CD14-positive monocyte (primary cell): ENCODE measurements at regions not wholly inside any gene's neighbourhood (a gene's known extent, or its start where the extent isn't known, plus 50 kb on each side); places are given as distances from the start of the nearest gene placed in this dataset.

Experiments
- DNase-seq, 3 donors: peaks; one replicate each; pipeline ENCODE4 v3.0.0-alpha.2; 2011 to 2022
- H2AFZ ChIP-seq: 2 replicates; pipeline ENCODE4 v1.6.0; 2012; ENCODE audit warnings: mild to moderate bottlenecking, low read depth, low read length, inconsistent platforms; ENCODE audit not compliant: insufficient read depth, poor library complexity, severe bottlenecking
- H3K27ac ChIP-seq, 2 donors: 1 replicate in 1 of 2; 2 replicates in 1 of 2; pipeline ENCODE4 v1.5.1; 2012 to 2013; ENCODE audit warnings: low read length in 2 of 2, control low read depth in 1 of 2, inconsistent platforms in 1 of 2, low read depth in 1 of 2, mild to moderate bottlenecking in 1 of 2
- H3K27me3 ChIP-seq, 2 donors: one replicate each; pipeline versions ENCODE4 v1.6.0 to v1.6.1; 2011 to 2013; ENCODE audit warnings: low read length in 2 of 2; ENCODE audit not compliant: control insufficient read depth in 2 of 2, insufficient read depth in 2 of 2
- H3K36me3 ChIP-seq, 2 donors: replicated peaks in 1 of 2; 1 replicate in 1 of 2; 2 replicates in 1 of 2; pipeline versions ENCODE4 v1.5.1 to v1.6.1; 2012 to 2013; ENCODE audit warnings: low read length in 2 of 2, control low read depth in 1 of 2, inconsistent platforms in 1 of 2, mild to moderate bottlenecking in 1 of 2; ENCODE audit not compliant: insufficient read depth in 2 of 2, control insufficient read depth in 1 of 2
- H3K4me1 ChIP-seq, 2 donors: 1 replicate in 1 of 2; 2 replicates in 1 of 2; pipeline versions ENCODE4 v1.5.1 to v1.6.1; 2012 to 2013; ENCODE audit warnings: low read length in 2 of 2, control low read depth in 1 of 2, inconsistent platforms in 1 of 2, mild to moderate bottlenecking in 1 of 2, moderate library complexity in 1 of 2; ENCODE audit not compliant: insufficient read depth in 2 of 2, control insufficient read depth in 1 of 2
- H3K4me2 ChIP-seq: replicated peaks from 2 replicates; pipeline ENCODE3; 2012; ENCODE audit warnings: low read length, moderate library complexity, mild to moderate bottlenecking; ENCODE audit not compliant: poor library complexity, severe bottlenecking; ENCODE audit errors: extremely low read depth
- H3K4me3 ChIP-seq, 3 experiments: fragments of 200-600 bp in 1 of 3; sonication (generic) in 1 of 3; replicated peaks in 1 of 3; 1 replicate in 2 of 3; 2 replicates in 1 of 3; pipeline ENCODE4 v1.5.1; 2011 to 2013; ENCODE audit warnings: low read length in 3 of 3, mild to moderate bottlenecking in 3 of 3, control low read depth in 2 of 3, low read depth in 2 of 3, inconsistent platforms in 1 of 3, moderate library complexity in 1 of 3
- H3K79me2 ChIP-seq: 2 replicates; pipeline ENCODE4 v1.6.0; 2012; ENCODE audit warnings: mild to moderate bottlenecking, control low read depth, inconsistent platforms, low read length, moderate library complexity; ENCODE audit not compliant: insufficient read depth
- H3K9ac ChIP-seq: 2 replicates; pipeline ENCODE4 v1.6.0; 2017; ENCODE audit warnings: low read length, mild to moderate bottlenecking; ENCODE audit not compliant: insufficient read depth, poor library complexity, severe bottlenecking
- H3K9me3 ChIP-seq, 2 donors: replicated peaks in 1 of 2; 1 replicate in 1 of 2; 2 replicates in 1 of 2; pipeline versions ENCODE4 v1.5.1 to v1.6.1; 2012 to 2013; ENCODE audit warnings: low read length in 2 of 2, control low read depth in 1 of 2; ENCODE audit not compliant: control insufficient read depth in 1 of 2, insufficient read depth in 1 of 2
- H4K20me1 ChIP-seq: 2 replicates; pipeline ENCODE4 v1.6.0; 2012; ENCODE audit warnings: mild to moderate bottlenecking, low read length, control low read depth, moderate library complexity; ENCODE audit not compliant: insufficient read depth
- H3K27ac Mint-ChIP-seq, 7 donors: one replicate each; pipeline ENCODE4 v1.8.0; 2020; ENCODE audit warnings: mild to moderate bottlenecking in 7 of 7, mixed read lengths in 7 of 7, moderate library complexity in 6 of 7, inconsistent platforms in 2 of 7
- H3K27me3 Mint-ChIP-seq, 3 donors: one replicate each; pipeline ENCODE4 v1.8.0; 2021 to 2022; ENCODE audit warnings: low read depth in 3 of 3, mild to moderate bottlenecking in 3 of 3, mixed read lengths in 3 of 3, moderate library complexity in 3 of 3, inconsistent platforms in 1 of 3
- H3K36me3 Mint-ChIP-seq, 2 donors: one replicate each; pipeline ENCODE4 v1.8.0; 2020; ENCODE audit warnings: mixed read lengths in 2 of 2, inconsistent platforms in 1 of 2, mild to moderate bottlenecking in 1 of 2
- H3K4me1 Mint-ChIP-seq: one replicate; pipeline ENCODE4 v1.8.0; 2020; ENCODE audit warnings: mild to moderate bottlenecking, mixed read lengths
- H3K4me3 Mint-ChIP-seq, 2 donors: one replicate each; pipeline ENCODE4 v1.8.0; 2020; ENCODE audit warnings: mild to moderate bottlenecking in 2 of 2, mixed read lengths in 2 of 2, moderate library complexity in 1 of 2
- H3K9me3 Mint-ChIP-seq, 7 donors: one replicate each; pipeline ENCODE4 v1.8.0; 2020 to 2022; ENCODE audit warnings: mixed read lengths in 7 of 7, mild to moderate bottlenecking in 6 of 7, moderate library complexity in 6 of 7, inconsistent platforms in 2 of 7
- WGBS: methylation state at CpG from one replicate; pipeline ENCODE4 v1.1.5; 2013; ENCODE audit warnings: missing lambda C conversion rate; ENCODE audit not compliant: insufficient coverage; 5-methylcytosine and 5-hydroxymethylcytosine counted together
- intact Hi-C, 2 donors: fragments of 100-400 bp; cut with micrococcal nuclease; formaldehyde crosslinking; loops; one replicate each; pipeline versions ENCODE4 v1.15.0 to v1.15.1; 2023
- TF ChIP-seq, protein P1 (sequence below): fragments of 200-600 bp; IDR thresholded peaks from one replicate; pipeline ENCODE4 v1.8.0; 2022; ENCODE audit warnings: antibody characterized with exemption, mild to moderate bottlenecking

- no peak overlapping the region for H2AFZ ChIP-seq
- no peaks in the 10 kb centered on the region for H4K20me1 ChIP-seq
- H3K9ac ChIP-seq = no peak overlapping the region
- TF ChIP-seq, protein P1, sequence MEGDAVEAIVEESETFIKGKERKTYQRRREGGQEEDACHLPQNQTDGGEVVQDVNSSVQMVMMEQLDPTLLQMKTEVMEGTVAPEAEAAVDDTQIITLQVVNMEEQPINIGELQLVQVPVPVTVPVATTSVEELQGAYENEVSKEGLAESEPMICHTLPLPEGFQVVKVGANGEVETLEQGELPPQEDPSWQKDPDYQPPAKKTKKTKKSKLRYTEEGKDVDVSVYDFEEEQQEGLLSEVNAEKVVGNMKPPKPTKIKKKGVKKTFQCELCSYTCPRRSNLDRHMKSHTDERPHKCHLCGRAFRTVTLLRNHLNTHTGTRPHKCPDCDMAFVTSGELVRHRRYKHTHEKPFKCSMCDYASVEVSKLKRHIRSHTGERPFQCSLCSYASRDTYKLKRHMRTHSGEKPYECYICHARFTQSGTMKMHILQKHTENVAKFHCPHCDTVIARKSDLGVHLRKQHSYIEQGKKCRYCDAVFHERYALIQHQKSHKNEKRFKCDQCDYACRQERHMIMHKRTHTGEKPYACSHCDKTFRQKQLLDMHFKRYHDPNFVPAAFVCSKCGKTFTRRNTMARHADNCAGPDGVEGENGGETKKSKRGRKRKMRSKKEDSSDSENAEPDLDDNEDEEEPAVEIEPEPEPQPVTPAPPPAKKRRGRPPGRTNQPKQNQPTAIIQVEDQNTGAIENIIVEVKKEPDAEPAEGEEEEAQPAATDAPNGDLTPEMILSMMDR = no peak
- no peaks in the 10 kb centered on the region for H3K4me1 ChIP-seq
- Mint-ChIP-seq H3K9me3 (peaks cover 0 to 12% (median 2%) of the 10 kb centered on the region in 7 donors), H3K27me3 (peaks cover 0 to 2% (median 2%) of the 10 kb centered on the region in 3 donors), H3K36me3 (no peaks in the 10 kb centered on the region), H3K4me1 (no peaks in the 10 kb centered on the region), H3K4me3 (no peak overlapping the region), H3K27ac (no peak overlapping the region)
- no peaks in the 10 kb centered on the region for H3K79me2 ChIP-seq
- WGBS = no CpG with 5 or more reads among the region's 3 CpGs
- no peak overlapping the region for H3K4me2 ChIP-seq
- H3K36me3 ChIP-seq = no peaks in the 10 kb centered on the region
- intact Hi-C loops = no loop called here
- no peaks in the 10 kb centered on the region for H3K27me3 ChIP-seq
- no peak overlapping the region for H3K4me3 ChIP-seq
- H3K27ac ChIP-seq = no peak overlapping the region
- DNase-seq = no peak
- H3K9me3 ChIP-seq = peaks cover 0 to 4% of the 10 kb centered on the region in 2 donors
Observed at GRCh38 chr5:4158750-4159447, 563.3 kb downstream of the IRX1 start.

DNA sequence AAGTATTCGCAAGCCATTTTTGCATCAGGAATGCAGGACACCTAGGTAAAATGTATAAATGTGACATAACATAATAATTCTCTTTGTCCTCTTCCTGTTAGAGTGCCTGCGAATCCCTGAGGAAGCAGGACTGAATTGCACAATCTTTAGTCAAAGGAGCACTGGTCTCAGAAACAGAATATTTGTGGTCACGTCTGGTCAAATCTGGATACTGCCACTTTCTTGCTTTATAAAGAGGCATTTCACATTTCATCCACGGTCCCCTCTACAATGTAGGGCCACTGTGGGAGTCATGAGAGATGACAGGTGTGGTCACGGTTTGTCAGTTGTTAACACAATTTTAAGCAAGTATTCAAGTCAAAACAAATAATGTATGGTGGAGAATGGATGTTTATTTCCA lies 564.0 kb downstream of the IRX1 start:
- intact Hi-C loops = no loop called here
- no peak overlapping the region for H3K9ac ChIP-seq
- no peak overlapping the region for H3K27ac ChIP-seq
- DNase-seq = no peak
- no peak overlapping the region for H3K4me3 Mint-ChIP-seq
- H3K36me3 ChIP-seq = no peaks in the 10 kb centered on the region
- H3K27me3 Mint-ChIP-seq = peaks cover 0 to 2% (median 2%) of the 10 kb centered on the region in 3 donors
- H3K4me1 ChIP-seq = no peaks in the 10 kb centered on the region
- no peaks in the 10 kb centered on the region for H3K4me1 Mint-ChIP-seq
- no peaks in the 10 kb centered on the region for H3K79me2 ChIP-seq
- H3K4me2 ChIP-seq = no peak overlapping the region
- H3K36me3 Mint-ChIP-seq = no peaks in the 10 kb centered on the region
- no peaks in the 10 kb centered on the region for H4K20me1 ChIP-seq
- no peak overlapping the region for H2AFZ ChIP-seq
- H3K4me3 ChIP-seq = no peak overlapping the region
- WGBS = 56% methylated on average over 1 of the region's 5 CpGs
- no peak overlapping the region for H3K27ac Mint-ChIP-seq
- H3K27me3 ChIP-seq = no peaks in the 10 kb centered on the region
- peaks cover 0 to 12% (median 2%) of the 10 kb centered on the region in 7 donors for H3K9me3 Mint-ChIP-seq
- H3K9me3 ChIP-seq = peaks cover 0 to 4% of the 10 kb centered on the region in 2 donors
- TF ChIP-seq, protein P1 = no peak
